Body of pancreas (tissue), 4 donors: ENCODE measurements at regions not wholly inside any gene's neighbourhood (a gene's known extent, or its start where the extent isn't known, plus 50 kb on each side); places are given as distances from the start of the nearest gene placed in this dataset.

Experiments
- ATAC-seq: fragments of 150-250 bp; one replicate; pipeline ENCODE4 v1.9.1; 2016
- DNase-seq, 4 donors: peaks; one replicate each; pipeline ENCODE4 v3.0.0-alpha.2; 2019
- H3K27ac ChIP-seq, 4 donors: fragments of 200-600 bp; sonication (generic); 1 replicate in 3 of 4; 2 replicates in 1 of 4; pipeline versions ENCODE4 v1.5.1 to v1.6.1; 2016 to 2019; ENCODE audit warnings: mild to moderate bottlenecking in 1 of 4, mixed read lengths in 1 of 4, moderate library complexity in 1 of 4
- H3K27me3 ChIP-seq, 2 donors: fragments of 200-600 bp; sonication (generic); one replicate each; pipeline ENCODE4 v1.6.0; 2016; ENCODE audit warnings: mild to moderate bottlenecking in 1 of 2
- H3K36me3 ChIP-seq, 2 donors: fragments of 200-600 bp; sonication (generic); replicated peaks in 1 of 2; 2 replicates each; pipeline ENCODE4 v1.5.1; 2016; ENCODE audit warnings: low read depth in 2 of 2; ENCODE audit not compliant: insufficient read depth in 1 of 2
- H3K4me1 ChIP-seq: fragments of 200-600 bp; sonication (generic); one replicate; pipeline ENCODE4 v1.6.0; 2016
- H3K4me3 ChIP-seq, 2 donors: fragments of 200-600 bp; sonication (generic); 1 replicate in 1 of 2; 2 replicates in 1 of 2; pipeline ENCODE4 v1.5.1; 2016 to 2019
- H3K9me3 ChIP-seq, 3 donors: fragments of 200-600 bp; sonication (generic); 1 replicate in 2 of 3; 2 replicates in 1 of 3; pipeline ENCODE4 v1.5.1; 2016
- POLR2A ChIP-seq, 3 donors: fragments of 450-650 bp; IDR thresholded peaks; one replicate each; pipeline ENCODE4 v1.6.1; 2016; ENCODE audit warnings: antibody characterized with exemption in 3 of 3, mild to moderate bottlenecking in 2 of 3
- WGBS, 2 donors: methylation state at CpG; one replicate each; pipeline ENCODE4 v1.1.5; 2017; 5-methylcytosine and 5-hydroxymethylcytosine counted together
- intact Hi-C: fragments of 100-400 bp; cut with DNase I; formaldehyde crosslinking; loops from one replicate; pipeline ENCODE4 v1.15.1; 2023
- TF ChIP-seq, protein P1 (sequence below), 7 experiments: fragments of 450-650 bp in 4 of 7; fragments of 200-600 bp in 3 of 7; sonication (generic) in 3 of 7; IDR thresholded peaks; one replicate each; pipeline ENCODE4 v1.5.1; 2016 to 2019; ENCODE audit warnings: antibody characterized with exemption in 7 of 7

GRCh38 chr2:78585871-78586270 lies 439.6 kb upstream of the REG3G start:
- no peak for ATAC-seq
- Histone ChIP-seq H3K27ac (no peak overlapping the region), H3K4me1 (no peaks in the 10 kb centered on the region), H3K27me3 (no peaks in the 10 kb centered on the region), H3K4me3 (no peak overlapping the region), H3K9me3 (no peaks in the 10 kb centered on the region), H3K36me3 (no peaks in the 10 kb centered on the region)
- 26 to 28% methylated on average over 3 of the region's 3 CpGs for WGBS, 2 donors
- TF ChIP-seq, protein P1, sequence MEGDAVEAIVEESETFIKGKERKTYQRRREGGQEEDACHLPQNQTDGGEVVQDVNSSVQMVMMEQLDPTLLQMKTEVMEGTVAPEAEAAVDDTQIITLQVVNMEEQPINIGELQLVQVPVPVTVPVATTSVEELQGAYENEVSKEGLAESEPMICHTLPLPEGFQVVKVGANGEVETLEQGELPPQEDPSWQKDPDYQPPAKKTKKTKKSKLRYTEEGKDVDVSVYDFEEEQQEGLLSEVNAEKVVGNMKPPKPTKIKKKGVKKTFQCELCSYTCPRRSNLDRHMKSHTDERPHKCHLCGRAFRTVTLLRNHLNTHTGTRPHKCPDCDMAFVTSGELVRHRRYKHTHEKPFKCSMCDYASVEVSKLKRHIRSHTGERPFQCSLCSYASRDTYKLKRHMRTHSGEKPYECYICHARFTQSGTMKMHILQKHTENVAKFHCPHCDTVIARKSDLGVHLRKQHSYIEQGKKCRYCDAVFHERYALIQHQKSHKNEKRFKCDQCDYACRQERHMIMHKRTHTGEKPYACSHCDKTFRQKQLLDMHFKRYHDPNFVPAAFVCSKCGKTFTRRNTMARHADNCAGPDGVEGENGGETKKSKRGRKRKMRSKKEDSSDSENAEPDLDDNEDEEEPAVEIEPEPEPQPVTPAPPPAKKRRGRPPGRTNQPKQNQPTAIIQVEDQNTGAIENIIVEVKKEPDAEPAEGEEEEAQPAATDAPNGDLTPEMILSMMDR (IDR thresholded peaks at IDR 0.05), result no peak
- no peak for TF ChIP-seq POLR2A (IDR thresholded peaks at IDR 0.05)
- DNase-seq, result no peak
- intact Hi-C loops, result no loop called here

DNA sequence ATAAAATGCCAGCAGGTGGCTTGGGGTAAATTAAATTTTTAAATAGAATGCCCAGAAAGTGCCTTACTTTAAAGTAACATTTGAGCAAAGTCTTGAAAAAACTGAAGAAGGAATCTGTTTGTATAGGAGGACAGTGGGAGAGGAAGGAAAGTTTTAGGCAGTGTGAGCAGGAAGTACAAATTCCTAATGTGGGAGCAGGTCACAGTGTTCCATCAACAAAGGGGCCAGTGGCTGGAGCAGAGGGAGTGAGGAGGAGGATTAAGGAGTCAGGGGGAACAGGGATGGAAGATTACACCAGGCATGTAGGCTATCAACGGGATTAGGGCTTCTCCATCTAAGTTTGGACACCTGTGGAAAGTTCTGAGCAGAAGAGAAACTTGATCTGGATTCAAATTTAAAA lies 439.2 kb upstream of the REG3G start:
- TF ChIP-seq, protein P1 (IDR thresholded peaks at IDR 0.05), result no peak
- TF ChIP-seq POLR2A (IDR thresholded peaks at IDR 0.05), result no peak
- Histone ChIP-seq H3K36me3 (no peaks in the 10 kb centered on the region), H3K4me3 (no peak overlapping the region), H3K4me1 (no peaks in the 10 kb centered on the region), H3K9me3 (no peaks in the 10 kb centered on the region), H3K27ac (no peak overlapping the region), H3K27me3 (no peaks in the 10 kb centered on the region)
- 40 to 50% methylated on average over 1 of the region's 1 CpG for WGBS, 2 donors
- intact Hi-C loops, result no loop called here
- DNase-seq (no peak), ATAC-seq (no peak)

GRCh38 chr2:78589871-78590270 lies 435.6 kb upstream of the REG3G start:
- H3K36me3 ChIP-seq, result no peaks in the 10 kb centered on the region
- TF ChIP-seq, protein P1 (IDR thresholded peaks at IDR 0.05), result no peak
- no peak for TF ChIP-seq POLR2A (IDR thresholded peaks at IDR 0.05)
- H3K4me3 ChIP-seq, result no peak overlapping the region
- intact Hi-C loops, result no loop called here
- ATAC-seq (no peak), DNase-seq (no peak)
- H3K9me3 ChIP-seq, result no peaks in the 10 kb centered on the region
- H3K27ac ChIP-seq, result no peak overlapping the region
- H3K4me1 ChIP-seq, result no peaks in the 10 kb centered on the region
- H3K27me3 ChIP-seq, result no peaks in the 10 kb centered on the region

DNA sequence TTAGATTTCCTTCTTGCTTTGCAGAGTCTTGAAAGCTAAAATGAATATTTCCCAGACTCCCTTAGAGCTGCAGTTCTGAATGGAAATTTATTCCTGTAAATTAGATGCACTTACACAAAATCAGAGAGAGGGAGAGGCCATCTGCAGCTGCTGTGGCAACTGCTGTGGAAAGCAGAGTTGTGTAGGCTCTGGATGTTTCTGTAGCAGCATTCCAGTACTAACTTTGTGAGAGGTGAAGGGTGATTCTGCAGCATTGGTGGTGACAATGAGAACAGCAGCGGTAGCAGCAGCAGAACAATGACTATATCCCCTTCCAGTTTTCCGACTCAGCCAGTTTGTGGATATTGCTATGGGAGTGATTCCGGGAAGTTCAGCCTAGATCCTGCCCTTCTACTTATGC lies 433.0 kb upstream of the REG3G start:
- Histone ChIP-seq H3K36me3 (no peaks in the 10 kb centered on the region), H3K9me3 (no peaks in the 10 kb centered on the region), H3K4me3 (no peak overlapping the region), H3K4me1 (no peaks in the 10 kb centered on the region), H3K27me3 (no peaks in the 10 kb centered on the region), H3K27ac (no peak overlapping the region)
- ATAC-seq (no peak), DNase-seq (no peak)
- 67 to 71% methylated on average over 3 of the region's 3 CpGs for WGBS, 2 donors
- intact Hi-C loops, result no loop called here
- TF ChIP-seq, protein P1 (IDR thresholded peaks at IDR 0.05), result no peak
- no peak for TF ChIP-seq POLR2A (IDR thresholded peaks at IDR 0.05)

- DNase-seq (no peak), ATAC-seq (no peak)
- no peaks in the 10 kb centered on the region for H3K27me3 ChIP-seq
- 74 to 82% methylated on average over 1 of the region's 1 CpG for whole genome bisulfite sequencing, 2 donors
- no peak overlapping the region for H3K4me3 ChIP-seq
- intact Hi-C loops, result no loop called here
- no peaks in the 10 kb centered on the region for H3K36me3 ChIP-seq
- no peaks in the 10 kb centered on the region for H3K4me1 ChIP-seq
- no peaks in the 10 kb centered on the region for H3K9me3 ChIP-seq
- TF ChIP-seq, protein P1 (IDR thresholded peaks at IDR 0.05), result no peak
- H3K27ac ChIP-seq, result no peak overlapping the region
Measured at GRCh38 chr2:78601113-78601512, 424.4 kb upstream of the REG3G start.
